NCI-H187 (cell line): ENCODE measurements at regions not wholly inside any gene's neighbourhood (a gene's known extent, or its start where the extent isn't known, plus 50 kb on each side); places are given as distances from the start of the nearest gene placed in this dataset.

ENCODE experiments used
- DNase-seq, 2 experiments: peaks; one replicate each; lab custom pipeline; 2025; lab: John Stamatoyannopoulos, UW

- DNase-seq, result no peak
Observed at GRCh38 chr6:47360388-47360787, 50.7 kb upstream of the TNFRSF21 start.

GRCh38 chr6:47362857-47363461 lies 53.3 kb upstream of the TNFRSF21 start:
- no peak for DNase-seq

- no peak for DNase-seq
Observed at GRCh38 chr6:47363736-47364135, 54.0 kb upstream of the TNFRSF21 start.

- no peak for DNase-seq
Observed at GRCh38 chr6:47366335-47366890, 56.7 kb upstream of the TNFRSF21 start.

- DNase-seq, result no peak
Observed at GRCh38 chr6:47371139-47371869, 61.6 kb upstream of the TNFRSF21 start.

- DNase-seq, result no peak
Observed at GRCh38 chr6:47371870-47372255, 62.2 kb upstream of the TNFRSF21 start.

GRCh38 chr6:47372318-47372717 lies 62.6 kb upstream of the TNFRSF21 start:
- no peak for DNase-seq

- DNase-seq, result no peak
Observed at GRCh38 chr6:47375426-47375825, 65.7 kb upstream of the TNFRSF21 start.

- DNase-seq, result no peak
Observed at GRCh38 chr6:47376930-47377329, 67.2 kb upstream of the TNFRSF21 start.

GRCh38 chr6:47377971-47378370 lies 68.3 kb upstream of the TNFRSF21 start:
- no peak for DNase-seq

GRCh38 chr6:47379328-47379727 lies 69.6 kb upstream of the TNFRSF21 start:
- no peak for DNase-seq

GRCh38 chr6:47380251-47380650 lies 70.5 kb upstream of the TNFRSF21 start:
- no peak for DNase-seq

- DNase-seq, result no peak
Observed at GRCh38 chr6:47381036-47381435, 71.3 kb upstream of the TNFRSF21 start.

GRCh38 chr6:47383360-47383759 lies 73.7 kb upstream of the TNFRSF21 start:
- no peak for DNase-seq

- DNase-seq, result no peak
Observed at GRCh38 chr6:47391675-47392074, 82.0 kb upstream of the TNFRSF21 start.

- no peak for DNase-seq
Observed at GRCh38 chr6:47392251-47392650, 82.5 kb upstream of the TNFRSF21 start.

- no peak for DNase-seq
Observed at GRCh38 chr6:47396401-47397069, 81.1 kb upstream of the CD2AP start.

- no peak for DNase-seq
Observed at GRCh38 chr6:47400581-47400980, 77.0 kb upstream of the CD2AP start.

GRCh38 chr6:47402081-47402480 lies 75.5 kb upstream of the CD2AP start:
- DNase-seq, result no peak

GRCh38 chr6:47403056-47403455 lies 74.5 kb upstream of the CD2AP start:
- no peak for DNase-seq

- DNase-seq, result no peak
Observed at GRCh38 chr6:47403801-47404200, 73.8 kb upstream of the CD2AP start.

- DNase-seq, result no peak
Observed at GRCh38 chr6:47404435-47404834, 73.2 kb upstream of the CD2AP start.

GRCh38 chr6:47405273-47405672 lies 72.3 kb upstream of the CD2AP start:
- no peak for DNase-seq
